K562 (cell line): ENCODE measurements at regions not wholly inside any gene's neighbourhood (a gene's known extent, or its start where the extent isn't known, plus 50 kb on each side); places are given as distances from the start of the nearest gene placed in this dataset.

Source experiments
- ATAC-seq: fragments of 200-7000 bp; cut with Tn5 transposase; 3 replicates; pipeline ENCODE4 v1.9.1; 2020; ENCODE audit warnings: moderate library complexity
- BruUV-seq: library from RNA; stranded (reverse); fragments of 400-500 nt; replicated peaks from 2 replicates; lab custom pipeline; 2021; lab: Mats Ljungman, UMichigan
- CTCF ChIA-PET: fragments of 300-600 bp; formaldehyde crosslinking; extraction: SDS; loops from one replicate; lab custom pipeline; 2021; ENCODE audit warnings: low intra/inter-chr PET ratio; lab: Yijun Ruan, JAX
- POLR2A ChIA-PET: fragments of 300-600, 350-650 bp; sonication (Branson Sonifier 250); formaldehyde crosslinking; extraction: SDS; loops from one replicate; lab custom pipeline; 2021; ENCODE audit warnings: antibody characterized with exemption, inconsistent platforms; lab: Yijun Ruan, JAX
- DNase-seq, 4 experiments: peaks; one replicate each; pipeline versions ENCODE4 v3.0.0 to v3.0.0-alpha.2; 2011 to 2018; ENCODE audit warnings: low spot score in 3 of 4, mixed read lengths in 3 of 4; ENCODE audit errors: extremely low read depth in 1 of 4
- FAIRE-seq: peaks from 2 replicates; lab custom pipeline; 2011; peaks lifted over from hg19 to GRCh38; lab: Jason Lieb, UNC
- H2AFZ ChIP-seq: 2 replicates; pipeline ENCODE4 v1.6.0; 2011; ENCODE audit warnings: low read depth, low read length, control low read depth, inconsistent platforms
- H3K27ac ChIP-seq: fragments of 200-600 bp; 3 replicates; pipeline ENCODE4 v1.8.0; 2011; ENCODE audit warnings: low read depth, mild to moderate bottlenecking, control low read depth, inconsistent platforms, low read length, moderate library complexity, mixed read lengths; ENCODE audit errors: extremely low read depth
- H3K27me3 ChIP-seq, 2 experiments: fragments of 300-600 bp in 1 of 2; 2 replicates in 1 of 2; 3 replicates in 1 of 2; pipeline versions ENCODE4 v1.6.0 to v1.8.0; 2011; ENCODE audit warnings: inconsistent platforms in 2 of 2, low read length in 2 of 2, mild to moderate bottlenecking in 1 of 2, mixed read lengths in 1 of 2, moderate library complexity in 1 of 2; ENCODE audit not compliant: control insufficient read depth in 2 of 2, insufficient read depth in 2 of 2
- H3K36me3 ChIP-seq: fragments of 300-600 bp; 3 replicates; pipeline ENCODE4 v1.8.0; 2011; ENCODE audit warnings: mild to moderate bottlenecking, low read length, inconsistent platforms; ENCODE audit not compliant: control insufficient read depth, insufficient read depth
- H3K4me1 ChIP-seq, 2 experiments: fragments of 200-600 bp in 1 of 2; replicated peaks in 1 of 2; 2 replicates in 1 of 2; 3 replicates in 1 of 2; pipeline versions ENCODE4 v1.5.1 to v1.8.0; 2011; ENCODE audit warnings: inconsistent platforms in 2 of 2, low read length in 2 of 2, mild to moderate bottlenecking in 1 of 2, mixed read lengths in 1 of 2, moderate library complexity in 1 of 2; ENCODE audit not compliant: control insufficient read depth in 2 of 2, insufficient read depth in 2 of 2
- H3K4me2 ChIP-seq: 2 replicates; pipeline ENCODE4 v1.6.1; 2011; ENCODE audit warnings: low read length, control low read depth, inconsistent platforms, mixed read lengths; ENCODE audit not compliant: insufficient read depth
- H3K4me3 ChIP-seq: fragments of 200-600 bp; sonication (generic), shearing (Covaris generic); 2 replicates; pipeline ENCODE4 v1.5.1; 2016; ENCODE audit warnings: control low read depth, inconsistent platforms
- H3K79me2 ChIP-seq: fragments of 200-600 bp; 3 replicates; pipeline ENCODE4 v1.8.0; 2011; ENCODE audit warnings: low read length, inconsistent platforms; ENCODE audit not compliant: control insufficient read depth, insufficient read depth
- H3K9ac ChIP-seq, 2 experiments: 2 replicates each; pipeline versions ENCODE4 v1.6.0 to v1.6.1; 2011; ENCODE audit warnings: low read depth in 2 of 2, low read length in 2 of 2, control low read depth in 1 of 2, inconsistent platforms in 1 of 2, mild to moderate bottlenecking in 1 of 2, mixed read lengths in 1 of 2; ENCODE audit not compliant: insufficient read depth in 1 of 2
- H3K9me1 ChIP-seq: one replicate; pipeline ENCODE4 v1.6.0; 2011; ENCODE audit warnings: inconsistent platforms, mild to moderate bottlenecking, low read length, moderate library complexity; ENCODE audit not compliant: control insufficient read depth, insufficient read depth
- H3K9me3 ChIP-seq: replicated peaks from 2 replicates; pipeline ENCODE4 v1.5.1; 2011; ENCODE audit warnings: low read depth, low read length, inconsistent platforms; ENCODE audit not compliant: control insufficient read depth, insufficient read depth
- H4K20me1 ChIP-seq: replicated peaks from 2 replicates; pipeline ENCODE4 v1.6.1; 2011; ENCODE audit warnings: low read length, inconsistent platforms, mixed read lengths; ENCODE audit not compliant: control insufficient read depth, insufficient read depth
- ATF1 ChIP-seq, 2 experiments: fragments of 450-650 bp in 1 of 2; IDR thresholded peaks; 2 replicates each; pipeline ENCODE4 v1.6.1; 2016; ENCODE audit warnings: missing compliant biosample characterization in 1 of 2, missing genetic modification characterization in 1 of 2
- CBX3 ChIP-seq, 2 experiments: IDR thresholded peaks; 1 replicate in 1 of 2; 2 replicates in 1 of 2; pipeline ENCODE4 v1.6.1; 2012; ENCODE audit warnings: inconsistent platforms in 2 of 2, low read length in 2 of 2, borderline replicate concordance in 1 of 2, control low read depth in 1 of 2
- DNMT1 ChIP-seq: fragments of 450-650 bp; IDR thresholded peaks from 2 replicates; pipeline ENCODE4 v1.6.1; 2016; ENCODE audit warnings: antibody characterized with exemption, mild to moderate bottlenecking
- FOXK1 ChIP-seq: sonication (generic); formaldehyde crosslinking; IDR thresholded peaks from 2 replicates; pipeline ENCODE4 v1.8.0; 2022; ENCODE audit warnings: missing genetic modification reagents, mild to moderate bottlenecking, borderline replicate concordance
- NCOA6 ChIP-seq: fragments of 450-650 bp; IDR thresholded peaks from 2 replicates; pipeline ENCODE4 v1.6.1; 2017; ENCODE audit warnings: mild to moderate bottlenecking
- NR2C2 ChIP-seq, 2 experiments: fragments of 200-800 bp in 1 of 2; sonication (Bioruptor generic) in 1 of 2; sonication (generic) in 1 of 2; formaldehyde crosslinking in 1 of 2; IDR thresholded peaks; 2 replicates each; pipeline versions ENCODE4 v1.6.1 to v1.8.0; 2016 to 2022; ENCODE audit warnings: mild to moderate bottlenecking in 1 of 2, missing compliant biosample characterization in 1 of 2, missing genetic modification characterization in 1 of 2, missing genetic modification reagents in 1 of 2
- PYGO2 ChIP-seq: fragments of 450-650 bp; IDR thresholded peaks from 2 replicates; pipeline ENCODE4 v1.6.1; 2016; ENCODE audit warnings: mild to moderate bottlenecking, missing genetic modification characterization, moderate library complexity, missing compliant biosample characterization
- RBM17 ChIP-seq: fragments of 200-400 bp; formaldehyde crosslinking; IDR thresholded peaks from 2 replicates; pipeline ENCODE4 v1.6.1; 2017; ENCODE audit warnings: low read depth, mild to moderate bottlenecking, low read length, borderline replicate concordance
- TOE1 ChIP-seq, 2 experiments: fragments of 450-650 bp in 1 of 2; sonication (generic) in 1 of 2; formaldehyde crosslinking in 1 of 2; IDR thresholded peaks; 2 replicates each; pipeline versions ENCODE4 v1.7.1 to v1.8.0; 2016 to 2022; ENCODE audit warnings: borderline replicate concordance in 2 of 2, mild to moderate bottlenecking in 2 of 2, antibody characterized with exemption in 1 of 2, inconsistent platforms in 1 of 2, low read depth in 1 of 2, missing genetic modification reagents in 1 of 2, moderate library complexity in 1 of 2
- ZNF134 ChIP-seq: fragments of 250-450 bp; sonication (Bioruptor Pico); conservative IDR thresholded peaks from 2 replicates; pipeline ENCODE4 v1.4.0; 2020
- WGBS: fragments of 100-300 bp; shearing (Covaris generic); methylation state at CpG from one replicate; pipeline ENCODE4 v1.1.6; 2016; ENCODE audit warnings: low coverage, mixed read lengths; ENCODE audit not compliant: insufficient coverage; ENCODE audit errors: missing lambda C conversion rate; 5-methylcytosine and 5-hydroxymethylcytosine counted together
- in situ Hi-C: fragments of 300-500 bp; cut with MboI; formaldehyde crosslinking; loops from 4 replicates; pipeline ENCODE4 v1.15.0; 2018; ENCODE audit warnings: inconsistent platforms, mixed read lengths
- intact Hi-C: fragments of 100-400 bp; cut with micrococcal nuclease; formaldehyde crosslinking; loops from 2 replicates; pipeline ENCODE4 v1.14.2; 2022
- TF ChIP-seq, protein P1 (sequence below), 2 experiments: fragments of 450-650 bp; conservative IDR thresholded peaks; 2 replicates each; pipeline ENCODE4 v1.6.1; 2017; ENCODE audit warnings: mild to moderate bottlenecking in 2 of 2, moderate library complexity in 2 of 2

DNA sequence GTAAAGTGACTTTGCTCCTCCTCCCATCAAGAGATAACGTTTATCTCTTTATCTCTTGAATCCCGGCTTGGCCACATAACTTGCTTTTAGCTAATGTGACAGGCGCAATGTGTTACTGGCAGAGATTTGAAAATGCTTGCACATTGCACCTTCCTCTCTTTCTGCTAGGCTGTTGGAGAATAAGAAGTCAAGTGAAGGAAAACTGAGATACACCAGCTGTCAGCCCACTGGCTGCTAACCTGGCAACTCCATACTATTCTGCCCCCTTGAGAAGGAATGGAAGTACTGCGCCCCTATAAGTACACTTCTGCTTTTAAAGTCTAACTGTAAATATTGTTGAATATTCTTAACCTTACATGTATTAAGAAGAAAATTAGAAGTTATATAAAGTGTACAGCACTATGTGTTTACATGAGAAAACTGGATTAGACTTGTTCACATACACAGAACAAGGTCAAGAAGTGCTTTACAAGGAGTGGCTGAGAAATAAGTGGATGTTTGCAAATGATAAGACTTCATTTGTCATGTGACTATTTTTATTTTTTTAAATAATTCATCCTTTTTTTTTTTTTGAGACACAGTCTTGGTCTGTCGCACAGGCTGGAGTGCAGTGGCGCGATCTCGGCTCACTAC lies 424.5 kb upstream of the CTSO start:
- no peak overlapping the region for H3K27ac ChIP-seq
- 5% methylated on average over 4 of the region's 8 CpGs for WGBS
- H2AFZ ChIP-seq = no peak overlapping the region
- H3K27me3 ChIP-seq = no peaks in the 10 kb centered on the region
- H4K20me1 ChIP-seq = no peaks in the 10 kb centered on the region
- ChIA-PET CTCF (no interaction called here), POLR2A (no interaction called here)
- DNase-seq = no peak
- H3K9me1 ChIP-seq = no peaks in the 10 kb centered on the region
- H3K9me3 ChIP-seq = no peaks in the 10 kb centered on the region; the same call in 1 of the 2 replicates
- FAIRE-seq = no peak
- no peak overlapping the region for H3K4me3 ChIP-seq
- TF ChIP-seq PYGO2 (tag) (no peak), DNMT1 (no peak), RBM17 (no peak), ZNF134 (CRISPR knock-in tag) (no peak), CBX3 (IDR thresholded peaks at IDR 0.05; ENCODE audit: borderline replicate concordance in 1 of 2, low read length in 2 of 2) (no peak), TOE1 (IDR thresholded peaks at IDR 0.05; ENCODE audit: borderline replicate concordance) (no peak), TOE1 (CRISPR knock-in tag; IDR thresholded peaks at IDR 0.05; ENCODE audit: borderline replicate concordance, low read depth) (no peak), FOXK1 (CRISPR knock-in tag) (no peak), NCOA6 (no peak), NR2C2 (CRISPR knock-in tag; IDR thresholded peaks at IDR 0.05) (no peak), NR2C2 (tag; IDR thresholded peaks at IDR 0.05) (no peak), ATF1 (CRISPR knock-in tag; IDR thresholded peaks at IDR 0.05) (no peak), ATF1 (tag; IDR thresholded peaks at IDR 0.05) (no peak)
- TF ChIP-seq, protein P1, sequence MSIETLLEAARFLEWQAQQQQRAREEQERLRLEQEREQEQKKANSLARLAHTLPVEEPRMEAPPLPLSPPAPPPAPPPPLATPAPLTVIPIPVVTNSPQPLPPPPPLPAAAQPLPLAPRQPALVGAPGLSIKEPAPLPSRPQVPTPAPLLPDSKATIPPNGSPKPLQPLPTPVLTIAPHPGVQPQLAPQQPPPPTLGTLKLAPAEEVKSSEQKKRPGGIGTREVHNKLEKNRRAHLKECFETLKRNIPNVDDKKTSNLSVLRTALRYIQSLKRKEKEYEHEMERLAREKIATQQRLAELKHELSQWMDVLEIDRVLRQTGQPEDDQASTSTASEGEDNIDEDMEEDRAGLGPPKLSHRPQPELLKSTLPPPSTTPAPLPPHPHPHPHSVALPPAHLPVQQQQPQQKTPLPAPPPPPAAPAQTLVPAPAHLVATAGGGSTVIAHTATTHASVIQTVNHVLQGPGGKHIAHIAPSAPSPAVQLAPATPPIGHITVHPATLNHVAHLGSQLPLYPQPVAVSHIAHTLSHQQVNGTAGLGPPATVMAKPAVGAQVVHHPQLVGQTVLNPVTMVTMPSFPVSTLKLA (conservative IDR thresholded peaks at IDR 0.05) = no peak
- no TSS peak for BruUV-seq
- H3K79me2 ChIP-seq = no peaks in the 10 kb centered on the region
- in situ Hi-C loops (no loop called here), intact Hi-C loops (no loop called here)
- H3K9ac ChIP-seq = no peak overlapping the region
- ATAC-seq = no peak
- no peak overlapping the region for H3K4me2 ChIP-seq
- no peaks in the 10 kb centered on the region for H3K36me3 ChIP-seq
- no peaks in the 10 kb centered on the region for H3K4me1 ChIP-seq
